ENCODE measurements at regions not wholly inside any gene's neighbourhood (a gene's known extent, or its start where the extent isn't known, plus 50 kb on each side); places are given as distances from the start of the nearest gene placed in this dataset.
"Not testable (repeated sequence)": the region's sequence is repeated elsewhere in the genome, so short reads cannot be mapped to it uniquely, and the experiment has no call there.

DNA sequence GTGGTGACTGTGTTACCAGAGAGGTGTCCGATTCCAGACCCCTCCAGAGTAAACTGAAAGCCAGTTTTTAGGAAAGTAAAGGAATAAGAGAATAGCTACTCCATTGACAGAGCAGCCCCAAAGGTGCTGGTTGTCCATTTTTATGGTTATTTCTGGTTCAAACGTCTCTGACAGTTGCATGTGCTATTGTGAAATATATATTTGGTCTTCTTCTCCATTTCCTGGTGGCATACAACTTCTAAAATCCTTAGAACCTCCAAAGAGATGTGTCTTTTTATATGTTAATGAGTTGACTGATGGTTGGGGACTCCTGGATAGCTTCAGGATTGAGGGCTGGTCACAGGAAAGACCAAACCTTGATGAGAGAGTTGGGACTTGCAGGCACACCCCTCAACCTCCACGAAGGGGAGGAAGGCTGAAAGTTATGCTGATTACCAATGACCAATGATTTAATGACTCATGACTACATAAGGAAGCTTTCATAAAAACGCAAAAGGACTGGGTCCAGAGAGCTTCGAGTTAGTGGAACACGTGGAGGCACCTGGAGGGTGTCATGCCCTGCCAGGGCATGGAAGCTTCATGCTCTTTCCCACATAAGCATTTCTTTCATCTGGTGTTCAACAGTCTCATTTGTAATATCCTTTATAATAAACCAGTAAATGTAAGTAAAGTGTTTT lies 100.7 kb downstream of the SLC16A1 start:
- H3K9me2 ChIP-seq (ENCODE audit: insufficient read depth, low read length) = no peaks in the 10 kb centered on the region
- DNase-seq (ENCODE audit: low spot score) = no peak
- H3K27ac ChIP-seq (ENCODE audit: low read depth, low read length, poor library complexity, severe bottlenecking) = no peak overlapping the region
- intact Hi-C loops (cut with micrococcal nuclease; ENCODE audit: unreplicated experiment) = no loop called here
- no peaks in the 10 kb centered on the region for H3K36me3 ChIP-seq (ENCODE audit: insufficient read depth, low read length)
- H3K4me3 ChIP-seq (ENCODE audit: low read depth, low read length, poor library complexity, severe bottlenecking) = no peak overlapping the region
- ChIA-PET CTCF (ENCODE audit: unreplicated experiment) (no interaction called here), POLR2A (no interaction called here)
- H3K9me3 ChIP-seq (ENCODE audit: low read length) = no peaks in the 10 kb centered on the region
- H3K79me2 ChIP-seq (ENCODE audit: insufficient read depth, low read depth, low read length) = no peaks in the 10 kb centered on the region
- TF ChIP-seq EZH2phosphoT487 (IDR thresholded peaks at IDR 0.05; ENCODE audit: borderline replicate concordance, low read depth, low read length) = no peak
- TF ChIP-seq, protein P1, sequence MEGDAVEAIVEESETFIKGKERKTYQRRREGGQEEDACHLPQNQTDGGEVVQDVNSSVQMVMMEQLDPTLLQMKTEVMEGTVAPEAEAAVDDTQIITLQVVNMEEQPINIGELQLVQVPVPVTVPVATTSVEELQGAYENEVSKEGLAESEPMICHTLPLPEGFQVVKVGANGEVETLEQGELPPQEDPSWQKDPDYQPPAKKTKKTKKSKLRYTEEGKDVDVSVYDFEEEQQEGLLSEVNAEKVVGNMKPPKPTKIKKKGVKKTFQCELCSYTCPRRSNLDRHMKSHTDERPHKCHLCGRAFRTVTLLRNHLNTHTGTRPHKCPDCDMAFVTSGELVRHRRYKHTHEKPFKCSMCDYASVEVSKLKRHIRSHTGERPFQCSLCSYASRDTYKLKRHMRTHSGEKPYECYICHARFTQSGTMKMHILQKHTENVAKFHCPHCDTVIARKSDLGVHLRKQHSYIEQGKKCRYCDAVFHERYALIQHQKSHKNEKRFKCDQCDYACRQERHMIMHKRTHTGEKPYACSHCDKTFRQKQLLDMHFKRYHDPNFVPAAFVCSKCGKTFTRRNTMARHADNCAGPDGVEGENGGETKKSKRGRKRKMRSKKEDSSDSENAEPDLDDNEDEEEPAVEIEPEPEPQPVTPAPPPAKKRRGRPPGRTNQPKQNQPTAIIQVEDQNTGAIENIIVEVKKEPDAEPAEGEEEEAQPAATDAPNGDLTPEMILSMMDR (conservative IDR thresholded peaks at IDR 0.05; ENCODE audit: low read length) = no peak
- H3K4me1 ChIP-seq (ENCODE audit: insufficient read depth, low read length, poor library complexity, severe bottlenecking) = no peaks in the 10 kb centered on the region
- H3K4me2 ChIP-seq (ENCODE audit: low read length) = no peak overlapping the region
- no peak overlapping the region for H2AFZ ChIP-seq (ENCODE audit: low read length)
- BruUV-seq (replicated peaks) = no TSS peak
- H4K20me1 ChIP-seq (ENCODE audit: insufficient read depth, low read length) = no peaks in the 10 kb centered on the region

DNA sequence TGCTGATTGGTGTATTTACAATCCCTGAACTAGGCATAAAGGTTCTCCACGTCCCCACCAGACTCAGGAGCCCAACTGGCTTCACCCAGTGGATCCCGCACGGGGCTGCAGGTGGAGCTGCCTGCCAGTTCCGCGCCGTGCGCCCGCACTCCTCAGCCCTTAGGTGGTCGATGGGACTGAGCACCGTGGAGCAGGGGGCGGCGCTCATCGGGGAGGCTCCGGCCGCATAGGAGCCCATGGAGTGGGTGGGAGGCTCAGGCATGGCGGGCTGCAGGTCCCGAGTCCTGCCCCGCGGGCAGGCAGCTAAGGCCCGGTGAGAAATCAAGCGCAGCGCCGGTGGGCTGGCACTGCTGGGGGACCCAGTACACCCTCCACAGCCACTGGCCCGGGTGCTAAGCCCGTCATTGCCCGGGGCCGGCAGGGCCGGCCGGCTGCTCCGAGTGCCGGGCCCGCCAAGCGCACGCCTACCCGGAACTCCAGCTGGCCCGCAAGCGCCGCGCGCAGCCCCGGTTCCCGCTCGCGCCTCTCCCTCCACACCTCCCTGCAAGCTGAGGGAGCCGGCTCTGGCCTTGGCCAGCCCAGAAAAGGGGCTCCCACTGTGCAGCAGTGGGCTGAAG lies 101.5 kb downstream of the SLC16A1 start:
- BruUV-seq (replicated peaks); intact Hi-C loops (cut with micrococcal nuclease; ENCODE audit: unreplicated experiment); H3K9me3 ChIP-seq (ENCODE audit: low read length); CTCF ChIA-PET (ENCODE audit: unreplicated experiment); H4K20me1 ChIP-seq (ENCODE audit: insufficient read depth, low read length); H3K4me3 ChIP-seq (ENCODE audit: low read depth, low read length, poor library complexity, severe bottlenecking); H3K36me3 ChIP-seq (ENCODE audit: insufficient read depth, low read length); H2AFZ ChIP-seq (ENCODE audit: low read length); H3K27ac ChIP-seq (ENCODE audit: low read depth, low read length, poor library complexity, severe bottlenecking); H3K4me1 ChIP-seq (ENCODE audit: insufficient read depth, low read length, poor library complexity, severe bottlenecking); H3K9me2 ChIP-seq (ENCODE audit: insufficient read depth, low read length); POLR2A ChIA-PET; H3K4me2 ChIP-seq (ENCODE audit: low read length); DNase-seq (ENCODE audit: low spot score); H3K79me2 ChIP-seq (ENCODE audit: insufficient read depth, low read depth, low read length): not testable (repeated sequence)

GRCh38 chr1:112853915-112854314 lies 102.1 kb downstream of the SLC16A1 start:
- BruUV-seq (replicated peaks); H3K79me2 ChIP-seq (ENCODE audit: insufficient read depth, low read depth, low read length); CTCF ChIA-PET (ENCODE audit: unreplicated experiment): not testable (repeated sequence)

More at GRCh38 chr1:112853915-112854314, 102.1 kb downstream of the SLC16A1 start:
- H3K4me1 ChIP-seq (ENCODE audit: insufficient read depth, low read length, poor library complexity, severe bottlenecking); intact Hi-C loops (cut with micrococcal nuclease; ENCODE audit: unreplicated experiment); H2AFZ ChIP-seq (ENCODE audit: low read length); H4K20me1 ChIP-seq (ENCODE audit: insufficient read depth, low read length); H3K9me3 ChIP-seq (ENCODE audit: low read length); POLR2A ChIA-PET; H3K4me2 ChIP-seq (ENCODE audit: low read length); H3K4me3 ChIP-seq (ENCODE audit: low read depth, low read length, poor library complexity, severe bottlenecking); H3K9me2 ChIP-seq (ENCODE audit: insufficient read depth, low read length); H3K27ac ChIP-seq (ENCODE audit: low read depth, low read length, poor library complexity, severe bottlenecking); H3K36me3 ChIP-seq (ENCODE audit: insufficient read depth, low read length); DNase-seq (ENCODE audit: low spot score): not testable (repeated sequence)
